Heart left ventricle (tissue), 13 donors: ENCODE measurements at regions not wholly inside any gene's neighbourhood (a gene's known extent, or its start where the extent isn't known, plus 50 kb on each side); places are given as distances from the start of the nearest gene placed in this dataset.

ENCODE experiments used
- CTCF ChIP-seq, 12 donors: fragments of 200-600 bp; sonication (generic) in 4 of 12; IDR thresholded peaks; one replicate each; pipeline versions ENCODE4 v1.5.0 to v1.8.0; 2018 to 2022; ENCODE audit warnings: antibody characterized with exemption in 12 of 12, mild to moderate bottlenecking in 5 of 12
- POLR2A ChIP-seq, 2 donors: fragments of 450-650 bp; IDR thresholded peaks; one replicate each; pipeline ENCODE4 v1.6.1; 2017; ENCODE audit warnings: antibody characterized with exemption in 2 of 2, mild to moderate bottlenecking in 2 of 2, moderate library complexity in 2 of 2
- donor health status: ischemic (EF 13 %, LVEDD 7.1; RV severe dilation, severe dysfunction).
- donor health status: DM: no; HTN: yes; CAD: no.
- donor health status: DM: no; HTN: no; CAD: no.
- donor health status: ischemic (EF 25% LVEDD 6.9; RV normal size, moderate dysfunction).
- donor health status: ischemic (EF 25% LVEDD 5.7; RV mildly dilated, moderate dysfunction).
- donor health status: ischemic (EF 35%, LVEDD 5.7; RV mildly dilated, moderate dysfunction).
- donor health status: nonischemic (EF 11% LVEDD 7.7; RV severe dilation, severe dysfunction).
- donor health status: DM: yes; HTN: yes; CAD: no.
- donor health status: PGD.
- donor health status: ischemic (EF 29% LVEDD 5.4; RV normal size, mild dysfunction).
- donor health status: nonischemic (EF 23%, LVEDD 6.1; RV moderate dilation, normal function).

- no peak for TF ChIP-seq CTCF (IDR thresholded peaks at IDR 0.05)
- no peak for TF ChIP-seq POLR2A (IDR thresholded peaks at IDR 0.05)
Observed at GRCh38 chr2:126827371-126827770, 71.3 kb upstream of the TEX51 start.
